C4-2B (cell line): ENCODE measurements at regions not wholly inside any gene's neighbourhood (a gene's known extent, or its start where the extent isn't known, plus 50 kb on each side); places are given as distances from the start of the nearest gene placed in this dataset.

Experiments used
- ZFX ChIP-seq: fragments of 450-650 bp; IDR thresholded peaks from 2 replicates; pipeline ENCODE4 v1.6.1; 2017
- TF ChIP-seq, protein P1 (sequence below): fragments of 450-650 bp; conservative IDR thresholded peaks from 2 replicates; pipeline ENCODE4 v1.5.1; 2017; ENCODE audit warnings: mild to moderate bottlenecking

DNA sequence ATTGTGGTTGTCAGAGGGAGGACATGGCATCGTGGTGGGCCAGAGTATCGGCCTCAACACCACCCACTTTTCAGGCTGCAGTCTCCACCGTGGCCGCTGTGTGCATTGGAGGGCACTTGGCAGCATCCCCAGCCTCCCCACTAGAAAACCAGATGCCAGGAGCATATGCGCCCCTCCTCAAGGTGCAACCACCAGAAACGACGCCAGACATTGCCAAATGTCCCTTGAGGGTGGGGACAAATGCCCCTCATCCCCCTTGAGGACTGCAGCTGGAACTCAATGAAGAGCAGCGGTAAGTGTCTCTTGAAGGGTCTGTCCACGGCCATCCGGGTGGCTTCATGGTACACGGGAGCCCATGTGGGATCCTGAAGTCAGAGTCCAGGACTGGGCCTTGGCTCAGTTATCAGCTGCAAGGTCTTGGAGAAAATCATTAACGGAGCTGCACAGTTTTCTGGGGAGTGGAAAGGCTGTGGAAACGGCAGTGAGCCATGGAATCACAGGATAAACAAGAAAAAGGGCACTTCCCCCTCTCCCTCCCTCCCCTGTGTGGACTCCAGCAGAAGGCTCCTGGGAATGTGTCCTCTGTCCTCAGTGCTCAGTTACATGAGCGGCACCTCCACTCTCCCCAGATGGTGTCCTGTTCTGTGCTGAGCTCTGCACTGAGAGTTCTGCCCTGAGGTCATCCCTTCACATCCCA is 324.4 kb upstream of the B3GAT1 start:
- TF ChIP-seq, protein P1, sequence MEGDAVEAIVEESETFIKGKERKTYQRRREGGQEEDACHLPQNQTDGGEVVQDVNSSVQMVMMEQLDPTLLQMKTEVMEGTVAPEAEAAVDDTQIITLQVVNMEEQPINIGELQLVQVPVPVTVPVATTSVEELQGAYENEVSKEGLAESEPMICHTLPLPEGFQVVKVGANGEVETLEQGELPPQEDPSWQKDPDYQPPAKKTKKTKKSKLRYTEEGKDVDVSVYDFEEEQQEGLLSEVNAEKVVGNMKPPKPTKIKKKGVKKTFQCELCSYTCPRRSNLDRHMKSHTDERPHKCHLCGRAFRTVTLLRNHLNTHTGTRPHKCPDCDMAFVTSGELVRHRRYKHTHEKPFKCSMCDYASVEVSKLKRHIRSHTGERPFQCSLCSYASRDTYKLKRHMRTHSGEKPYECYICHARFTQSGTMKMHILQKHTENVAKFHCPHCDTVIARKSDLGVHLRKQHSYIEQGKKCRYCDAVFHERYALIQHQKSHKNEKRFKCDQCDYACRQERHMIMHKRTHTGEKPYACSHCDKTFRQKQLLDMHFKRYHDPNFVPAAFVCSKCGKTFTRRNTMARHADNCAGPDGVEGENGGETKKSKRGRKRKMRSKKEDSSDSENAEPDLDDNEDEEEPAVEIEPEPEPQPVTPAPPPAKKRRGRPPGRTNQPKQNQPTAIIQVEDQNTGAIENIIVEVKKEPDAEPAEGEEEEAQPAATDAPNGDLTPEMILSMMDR, result no peak
- no peak for TF ChIP-seq ZFX
